Adrenal gland (tissue), 9 donors: ENCODE measurements at regions not wholly inside any gene's neighbourhood (a gene's known extent, or its start where the extent isn't known, plus 50 kb on each side); places are given as distances from the start of the nearest gene placed in this dataset.

ENCODE experiments used
- DNase-seq, 7 donors: peaks; one replicate each; pipeline ENCODE4 v3.0.0-alpha.2; 2019 to 2020
- H3K27ac ChIP-seq, 5 donors: fragments of 200-600 bp; sonication (generic) in 4 of 5; 1 replicate in 3 of 5; 2 replicates in 2 of 5; pipeline versions ENCODE4 v1.5.1 to v1.8.0; 2016 to 2020; ENCODE audit warnings: mild to moderate bottlenecking in 1 of 5
- H3K27me3 ChIP-seq: fragments of 200-600 bp; 2 replicates; pipeline ENCODE4 v1.8.0; 2021
- H3K36me3 ChIP-seq, 2 donors: fragments of 200-600 bp; replicated peaks in 1 of 2; 1 replicate in 1 of 2; 2 replicates in 1 of 2; pipeline versions ENCODE4 v1.5.1 to v1.8.0; 2018 to 2022
- H3K4me1 ChIP-seq, 2 donors: fragments of 200-600 bp; replicated peaks in 1 of 2; 1 replicate in 1 of 2; 2 replicates in 1 of 2; pipeline versions ENCODE4 v1.5.1 to v1.8.0; 2018 to 2021
- H3K4me3 ChIP-seq, 4 donors: fragments of 200-600 bp; sonication (generic) in 3 of 4; one replicate each; pipeline ENCODE4 v1.5.1; 2016 to 2018
- H3K9me3 ChIP-seq, 3 donors: fragments of 200-600 bp; sonication (generic) in 1 of 3; replicated peaks in 1 of 3; 1 replicate in 2 of 3; 2 replicates in 1 of 3; pipeline versions ENCODE4 v1.5.1 to v1.8.0; 2016 to 2021
- CTCF ChIP-seq, 6 experiments: fragments of 450-650 bp in 4 of 6; fragments of 200-600 bp in 2 of 6; sonication (generic) in 1 of 6; IDR thresholded peaks; 1 replicate in 5 of 6; 2 replicates in 1 of 6; pipeline versions ENCODE4 v1.5.1 to v1.8.0; 2016 to 2021; ENCODE audit warnings: antibody characterized with exemption in 6 of 6, mild to moderate bottlenecking in 2 of 6, moderate library complexity in 1 of 6
- POLR2A ChIP-seq, 2 donors: fragments of 450-650 bp; IDR thresholded peaks; one replicate each; pipeline ENCODE4 v1.6.1; 2017; ENCODE audit warnings: antibody characterized with exemption in 2 of 2, mild to moderate bottlenecking in 2 of 2, moderate library complexity in 1 of 2
- WGBS, 4 donors: extraction: QIAGEN DNeasy Blood & Tissue Kit in 2 of 4; methylation state at CpG; one replicate each; pipeline versions ENCODE4 v1.1.5 to v1.1.7; 2013 to 2017; 5-methylcytosine and 5-hydroxymethylcytosine counted together
- intact Hi-C, 2 donors: fragments of 100-400 bp; cut with DNase I; formaldehyde crosslinking; loops; one replicate each; pipeline versions ENCODE4 v1.14.1 to v1.15.0; 2022 to 2023
- donor health status: healthy with polysubstance abuse.
- donor health status: Bipolar disorder and iron deficiency.
- donor health status: DM: yes; HTN: yes; CAD: no.
- donor health status: DM: no; HTN: no; CAD: no.
- donor health status: DM: no; HTN: no; CAD: no.

GRCh38 chr2:83464444-83464843 lies 994.6 kb downstream of the SUCLG1 start:
- H3K36me3 ChIP-seq = no peaks in the 10 kb centered on the region
- 56 to 73% (median 64%) methylated on average over 1 of the region's 1 CpG for WGBS, 4 donors
- TF ChIP-seq CTCF (IDR thresholded peaks at IDR 0.05) (no peak), POLR2A (IDR thresholded peaks at IDR 0.05) (no peak)

GRCh38 chr2:83462881-83463280 lies 996.2 kb downstream of the SUCLG1 start:
- intact Hi-C loops = no loop called here
- DNase-seq = no peak
- no peaks in the 10 kb centered on the region for H3K36me3 ChIP-seq
- no peak overlapping the region for H3K4me3 ChIP-seq
- TF ChIP-seq CTCF (IDR thresholded peaks at IDR 0.05) (no peak), POLR2A (IDR thresholded peaks at IDR 0.05) (no peak)
- no peaks in the 10 kb centered on the region for H3K4me1 ChIP-seq
- no peak overlapping the region for H3K27ac ChIP-seq
- H3K9me3 ChIP-seq = no peaks in the 10 kb centered on the region
- H3K27me3 ChIP-seq = no peaks in the 10 kb centered on the region

More at GRCh38 chr2:83464444-83464843, 994.6 kb downstream of the SUCLG1 start:
- Histone ChIP-seq H3K27ac (no peak overlapping the region), H3K9me3 (no peaks in the 10 kb centered on the region), H3K4me1 (no peaks in the 10 kb centered on the region), H3K27me3 (no peaks in the 10 kb centered on the region), H3K4me3 (no peak overlapping the region)
- intact Hi-C loops = no loop called here
- no peak for DNase-seq

GRCh38 chr2:83461135-83461534 lies 997.9 kb downstream of the SUCLG1 start:
- H3K36me3 ChIP-seq = no peaks in the 10 kb centered on the region
- no peak overlapping the region for H3K27ac ChIP-seq
- no peaks in the 10 kb centered on the region for H3K27me3 ChIP-seq
- intact Hi-C loops = no loop called here
- no peak for DNase-seq
- H3K4me1 ChIP-seq = no peaks in the 10 kb centered on the region
- no peak overlapping the region for H3K4me3 ChIP-seq
- WGBS, 4 donors = 79 to 85% (median 83%) methylated on average over 3 of the region's 3 CpGs
- no peaks in the 10 kb centered on the region for H3K9me3 ChIP-seq
- no peak for TF ChIP-seq CTCF (IDR thresholded peaks at IDR 0.05)

- WGBS, 4 donors = 53 to 81% (median 55%) methylated on average over 2 of the region's 2 CpGs
- no peaks in the 10 kb centered on the region for H3K36me3 ChIP-seq
- TF ChIP-seq POLR2A (IDR thresholded peaks at IDR 0.05) (no peak), CTCF (IDR thresholded peaks at IDR 0.05) (no peak)
- H3K4me1 ChIP-seq = no peaks in the 10 kb centered on the region
- DNase-seq = no peak
- H3K27me3 ChIP-seq = no peaks in the 10 kb centered on the region
- H3K27ac ChIP-seq = no peak overlapping the region
- no peak overlapping the region for H3K4me3 ChIP-seq
- no peaks in the 10 kb centered on the region for H3K9me3 ChIP-seq
- intact Hi-C loops = no loop called here
Observed at GRCh38 chr2:83459456-83459855, 999.6 kb downstream of the SUCLG1 start.
